Sigmoid colon (tissue), 6 donors: ENCODE measurements at regions not wholly inside any gene's neighbourhood (a gene's known extent, or its start where the extent isn't known, plus 50 kb on each side); places are given as distances from the start of the nearest gene placed in this dataset.

Experiments used
- DNase-seq: peaks from one replicate; pipeline ENCODE4 v3.0.0-alpha.2; 2019
- H3K27ac ChIP-seq, 4 donors: fragments of 200-600 bp; sonication (generic); one replicate each; pipeline ENCODE4 v1.5.1; 2016 to 2019; ENCODE audit warnings: mild to moderate bottlenecking in 1 of 4
- H3K27me3 ChIP-seq, 3 donors: fragments of 200-600 bp; sonication (generic); one replicate each; pipeline ENCODE4 v1.5.1; 2019; ENCODE audit warnings: mild to moderate bottlenecking in 1 of 3
- H3K36me3 ChIP-seq, 4 donors: fragments of 200-600 bp; sonication (generic); one replicate each; pipeline ENCODE4 v1.5.1; 2016 to 2019
- H3K4me1 ChIP-seq, 4 donors: fragments of 200-600 bp; sonication (generic); one replicate each; pipeline ENCODE4 v1.5.1; 2017 to 2019
- H3K4me3 ChIP-seq, 4 donors: fragments of 200-600 bp; sonication (generic); one replicate each; pipeline ENCODE4 v1.5.1; 2017 to 2019; ENCODE audit warnings: mild to moderate bottlenecking in 2 of 4, moderate library complexity in 1 of 4
- H3K9me3 ChIP-seq, 4 donors: fragments of 200-600 bp in 3 of 4; sonication (generic) in 3 of 4; one replicate each; pipeline versions ENCODE4 v1.5.1 to v1.6.1; 2013 to 2019
- EP300 ChIP-seq, 4 donors: sonication (generic); formaldehyde crosslinking; IDR thresholded peaks; one replicate each; pipeline ENCODE4 v1.6.1; 2017; ENCODE audit warnings: antibody characterized with exemption in 4 of 4
- POLR2A ChIP-seq, 2 donors: fragments of 450-650 bp; IDR thresholded peaks; one replicate each; pipeline ENCODE4 v1.6.1; 2016; ENCODE audit warnings: antibody characterized with exemption in 2 of 2, mild to moderate bottlenecking in 2 of 2, moderate library complexity in 2 of 2
- POLR2AphosphoS5 ChIP-seq, 4 donors: sonication (generic); formaldehyde crosslinking; IDR thresholded peaks; one replicate each; pipeline ENCODE4 v1.6.1; 2017; ENCODE audit warnings: antibody characterized with exemption in 4 of 4
- WGBS, 2 donors: extraction: QIAGEN DNeasy Blood & Tissue Kit; methylation state at CpG; one replicate each; pipeline ENCODE4 v1.1.7; 2013; 5-methylcytosine and 5-hydroxymethylcytosine counted together
- intact Hi-C: fragments of 100-400 bp; cut with DNase I; formaldehyde crosslinking; loops from one replicate; pipeline ENCODE4 v1.15.1; 2023
- TF ChIP-seq, protein P1 (sequence below), 4 experiments: fragments of 450-650 bp in 3 of 4; fragments of 200-600 bp in 1 of 4; IDR thresholded peaks; one replicate each; pipeline ENCODE4 v1.5.1; 2016 to 2019; ENCODE audit warnings: antibody characterized with exemption in 4 of 4, mild to moderate bottlenecking in 3 of 4, moderate library complexity in 2 of 4
- donor health status: healthy with polysubstance abuse.
- donor health status: healthy.

DNA sequence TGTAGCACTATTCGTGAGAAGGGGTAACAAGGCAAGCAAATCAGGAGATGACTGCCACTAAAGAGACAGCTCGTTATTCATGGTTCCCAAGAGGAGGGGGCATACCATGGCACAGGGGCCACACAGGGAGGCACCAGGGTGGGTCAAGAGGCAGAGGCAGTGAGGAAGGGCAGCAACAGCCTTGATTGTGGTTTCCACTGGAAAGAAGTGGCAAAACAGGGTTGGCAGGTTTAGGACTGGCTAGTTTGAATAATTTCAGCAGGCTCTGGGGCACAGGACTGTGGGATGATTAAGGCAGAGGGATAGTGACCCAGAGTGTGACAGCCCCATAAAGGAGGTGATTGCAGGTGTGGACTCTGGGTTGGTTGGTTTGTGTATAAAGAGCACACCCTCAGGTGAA is 188.9 kb downstream of the CBLN1 start:
- Histone ChIP-seq H3K27me3 (no peaks in the 10 kb centered on the region), H3K27ac (no peak overlapping the region), H3K4me3 (no peak overlapping the region), H3K36me3 (no peaks in the 10 kb centered on the region), H3K4me1 (no peaks in the 10 kb centered on the region), H3K9me3 (no peaks in the 10 kb centered on the region)
- DNase-seq: no peak
- intact Hi-C loops: no loop called here
- TF ChIP-seq EP300 (IDR thresholded peaks at IDR 0.05): no peak
- TF ChIP-seq, protein P1, sequence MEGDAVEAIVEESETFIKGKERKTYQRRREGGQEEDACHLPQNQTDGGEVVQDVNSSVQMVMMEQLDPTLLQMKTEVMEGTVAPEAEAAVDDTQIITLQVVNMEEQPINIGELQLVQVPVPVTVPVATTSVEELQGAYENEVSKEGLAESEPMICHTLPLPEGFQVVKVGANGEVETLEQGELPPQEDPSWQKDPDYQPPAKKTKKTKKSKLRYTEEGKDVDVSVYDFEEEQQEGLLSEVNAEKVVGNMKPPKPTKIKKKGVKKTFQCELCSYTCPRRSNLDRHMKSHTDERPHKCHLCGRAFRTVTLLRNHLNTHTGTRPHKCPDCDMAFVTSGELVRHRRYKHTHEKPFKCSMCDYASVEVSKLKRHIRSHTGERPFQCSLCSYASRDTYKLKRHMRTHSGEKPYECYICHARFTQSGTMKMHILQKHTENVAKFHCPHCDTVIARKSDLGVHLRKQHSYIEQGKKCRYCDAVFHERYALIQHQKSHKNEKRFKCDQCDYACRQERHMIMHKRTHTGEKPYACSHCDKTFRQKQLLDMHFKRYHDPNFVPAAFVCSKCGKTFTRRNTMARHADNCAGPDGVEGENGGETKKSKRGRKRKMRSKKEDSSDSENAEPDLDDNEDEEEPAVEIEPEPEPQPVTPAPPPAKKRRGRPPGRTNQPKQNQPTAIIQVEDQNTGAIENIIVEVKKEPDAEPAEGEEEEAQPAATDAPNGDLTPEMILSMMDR (IDR thresholded peaks at IDR 0.05): no peak
- no peak for TF ChIP-seq POLR2A (IDR thresholded peaks at IDR 0.05)
- TF ChIP-seq POLR2AphosphoS5 (IDR thresholded peaks at IDR 0.05): no peak
- 31 to 65% methylated on average over 2 of the region's 2 CpGs for WGBS, 2 donors

DNA sequence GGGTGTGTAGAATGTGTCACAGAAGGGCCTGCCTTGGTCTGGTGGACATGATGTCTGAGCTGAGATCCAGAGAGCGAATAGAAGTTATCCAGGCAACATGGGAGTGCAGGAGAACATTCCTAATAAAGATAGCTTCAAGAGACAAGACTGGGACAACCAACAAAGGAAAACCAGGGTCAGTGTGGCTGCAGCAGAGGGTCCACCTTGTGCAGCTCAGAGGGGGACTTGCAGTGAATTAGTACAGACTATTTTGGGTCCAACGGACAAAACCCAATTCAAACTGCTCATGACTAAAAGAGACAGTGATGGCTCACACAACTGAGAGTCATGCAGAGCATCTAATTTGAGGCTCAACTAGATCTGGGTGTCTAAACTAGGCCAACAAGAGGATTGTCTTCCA is 192.1 kb downstream of the CBLN1 start:
- DNase-seq: no peak
- H3K36me3 ChIP-seq: no peaks in the 10 kb centered on the region
- TF ChIP-seq, protein P1 (IDR thresholded peaks at IDR 0.05): no peak
- TF ChIP-seq POLR2A (IDR thresholded peaks at IDR 0.05) (no peak), EP300 (IDR thresholded peaks at IDR 0.05) (no peak), POLR2AphosphoS5 (IDR thresholded peaks at IDR 0.05) (no peak)
- WGBS, 2 donors: 68 to 83% methylated on average over 2 of the region's 2 CpGs
- H3K27ac ChIP-seq: no peak overlapping the region
- intact Hi-C loops: no loop called here
- no peaks in the 10 kb centered on the region for H3K9me3 ChIP-seq
- peaks cover 0 to 17% (median 12%) of the 10 kb centered on the region in 4 donors for H3K4me1 ChIP-seq
- no peak overlapping the region for H3K4me3 ChIP-seq
- no peaks in the 10 kb centered on the region for H3K27me3 ChIP-seq

DNA sequence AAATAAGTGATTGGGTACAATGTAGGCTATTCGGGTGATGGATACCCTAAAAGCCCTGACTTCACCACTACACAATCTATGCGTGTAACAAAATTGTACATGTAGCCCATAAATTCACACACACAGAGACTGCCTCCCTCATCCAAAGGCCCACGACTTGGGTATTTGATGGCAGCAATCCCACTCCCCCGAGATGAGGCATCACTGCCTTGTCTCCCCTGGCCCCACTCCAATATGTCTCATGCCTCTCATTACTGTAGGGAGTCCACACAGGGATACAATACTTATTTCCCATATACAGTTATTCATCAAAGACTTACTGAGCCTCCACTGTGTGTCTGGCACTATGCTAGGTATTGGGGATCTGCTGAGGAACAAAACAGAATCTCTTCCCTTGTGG is 192.6 kb downstream of the CBLN1 start:
- 73 to 85% methylated on average over 4 of the region's 4 CpGs for WGBS, 2 donors
- H3K4me1 ChIP-seq: peaks cover 0 to 17% (median 12%) of the 10 kb centered on the region in 4 donors
- H3K27me3 ChIP-seq: no peaks in the 10 kb centered on the region
- intact Hi-C loops: no loop called here
- no peak overlapping the region for H3K27ac ChIP-seq
- H3K36me3 ChIP-seq: no peaks in the 10 kb centered on the region
- no peaks in the 10 kb centered on the region for H3K9me3 ChIP-seq
- DNase-seq: no peak
- no peak overlapping the region for H3K4me3 ChIP-seq
- TF ChIP-seq POLR2A (IDR thresholded peaks at IDR 0.05): no peak
- TF ChIP-seq POLR2AphosphoS5 (IDR thresholded peaks at IDR 0.05): no peak
- no peak for TF ChIP-seq EP300 (IDR thresholded peaks at IDR 0.05)
- TF ChIP-seq, protein P1 (IDR thresholded peaks at IDR 0.05): no peak

DNA sequence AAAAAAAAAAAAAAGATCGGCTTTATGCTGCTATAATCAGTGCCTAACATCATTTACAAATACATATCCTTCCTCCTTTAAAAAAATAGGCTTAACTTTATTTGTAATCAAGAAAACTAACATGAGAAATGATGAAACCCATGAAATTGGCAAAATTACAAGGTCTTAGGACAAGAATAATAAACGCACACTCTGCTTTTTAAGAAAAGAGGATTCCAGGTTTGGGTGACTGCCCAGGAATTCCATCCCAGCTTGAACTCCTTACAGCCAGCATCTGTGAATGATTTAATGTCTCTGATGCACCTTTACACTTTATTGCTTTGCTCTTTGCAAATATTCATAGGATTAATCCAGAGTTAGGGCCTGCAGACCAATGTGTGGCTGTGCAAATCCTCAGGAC is 196.0 kb downstream of the CBLN1 start:
- no peaks in the 10 kb centered on the region for H3K27me3 ChIP-seq
- peaks cover 0 to 17% (median 12%) of the 10 kb centered on the region in 4 donors for H3K4me1 ChIP-seq
- TF ChIP-seq, protein P1 (IDR thresholded peaks at IDR 0.05): no peak
- peak in 3 of 4 donors; percentile 30 to 61 (median 52) for TF ChIP-seq POLR2AphosphoS5 (IDR thresholded peaks at IDR 0.05)
- no peak for DNase-seq
- WGBS, 2 donors: 83 to 88% methylated on average over 2 of the region's 2 CpGs
- H3K4me3 ChIP-seq: no peak overlapping the region
- H3K36me3 ChIP-seq: no peaks in the 10 kb centered on the region
- no peaks in the 10 kb centered on the region for H3K9me3 ChIP-seq
- H3K27ac ChIP-seq: peak overlapping the region in 2 of 4 donors; percentile 12 to 21
- intact Hi-C loops: no loop called here

DNA sequence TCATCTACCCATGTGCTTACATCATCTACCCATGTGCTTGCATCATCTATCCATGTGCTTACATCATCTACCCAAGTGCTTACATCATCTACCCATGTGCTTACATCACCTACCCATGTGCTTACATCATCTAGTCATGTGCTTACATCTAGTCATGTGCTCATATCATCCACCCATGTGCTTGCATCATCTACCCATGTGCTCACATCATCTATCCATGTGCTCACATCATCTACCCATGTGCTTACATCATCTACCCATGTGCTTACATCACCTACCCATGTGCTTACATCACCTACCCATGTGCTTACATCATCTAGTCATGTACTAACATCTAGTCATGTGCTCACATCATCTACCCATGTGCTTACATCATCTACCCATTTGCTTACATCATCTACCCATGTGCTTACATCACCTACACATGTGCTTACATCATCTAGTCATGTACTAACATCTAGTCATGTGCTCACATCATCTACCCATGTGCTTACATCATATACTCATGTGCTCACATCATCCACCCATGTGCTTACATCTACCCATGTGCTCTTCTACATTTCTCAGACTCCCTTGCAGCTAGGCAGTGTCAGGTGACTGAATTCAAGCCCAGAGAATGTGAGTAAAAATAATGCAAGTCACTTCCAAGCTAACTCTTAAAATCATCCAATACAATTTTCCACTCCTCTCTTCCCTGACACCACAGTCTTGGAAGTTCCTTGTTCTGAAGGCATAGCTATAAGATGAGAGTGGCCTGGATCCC is 196.8 kb downstream of the CBLN1 start:
- peaks cover 0 to 17% (median 12%) of the 10 kb centered on the region in 4 donors for H3K4me1 ChIP-seq
- no peaks in the 10 kb centered on the region for H3K9me3 ChIP-seq
- intact Hi-C loops: no loop called here
- TF ChIP-seq, protein P1 (IDR thresholded peaks at IDR 0.05): no peak
- no peak overlapping the region for H3K4me3 ChIP-seq
- DNase-seq: no peak
- H3K36me3 ChIP-seq: no peaks in the 10 kb centered on the region
- H3K27ac ChIP-seq: no peak overlapping the region
- no peaks in the 10 kb centered on the region for H3K27me3 ChIP-seq
